Muscle of leg (tissue), 3 donors: ENCODE measurements at regions not wholly inside any gene's neighbourhood (a gene's known extent, or its start where the extent isn't known, plus 50 kb on each side); places are given as distances from the start of the nearest gene placed in this dataset.

Source experiments
- DNase-seq: peaks from one replicate; pipeline ENCODE4 v3.0.0; 2013
- H3K27ac ChIP-seq: one replicate; pipeline ENCODE4 v1.5.1; 2013; ENCODE audit warnings: mild to moderate bottlenecking, low read length, control low read depth
- H3K27me3 ChIP-seq: one replicate; pipeline ENCODE4 v1.6.1; 2013; ENCODE audit warnings: low read length; ENCODE audit not compliant: control insufficient read depth, insufficient read depth
- H3K36me3 ChIP-seq: one replicate; pipeline ENCODE4 v1.6.1; 2013; ENCODE audit warnings: low read length; ENCODE audit not compliant: control insufficient read depth, insufficient read depth
- H3K4me1 ChIP-seq: one replicate; pipeline ENCODE4 v1.6.1; 2013; ENCODE audit warnings: low read length; ENCODE audit not compliant: control insufficient read depth, insufficient read depth
- H3K4me3 ChIP-seq: one replicate; pipeline ENCODE4 v1.5.1; 2013; ENCODE audit warnings: low read length, control low read depth
- H3K9me3 ChIP-seq: replicated peaks from 2 replicates; pipeline ENCODE4 v1.6.1; 2013; ENCODE audit warnings: low read depth, low read length; ENCODE audit not compliant: control insufficient read depth
- WGBS: methylation state at CpG from one replicate; pipeline ENCODE4 v1.1.5; 2013; ENCODE audit warnings: missing lambda C conversion rate; ENCODE audit not compliant: insufficient coverage; 5-methylcytosine and 5-hydroxymethylcytosine counted together

DNA sequence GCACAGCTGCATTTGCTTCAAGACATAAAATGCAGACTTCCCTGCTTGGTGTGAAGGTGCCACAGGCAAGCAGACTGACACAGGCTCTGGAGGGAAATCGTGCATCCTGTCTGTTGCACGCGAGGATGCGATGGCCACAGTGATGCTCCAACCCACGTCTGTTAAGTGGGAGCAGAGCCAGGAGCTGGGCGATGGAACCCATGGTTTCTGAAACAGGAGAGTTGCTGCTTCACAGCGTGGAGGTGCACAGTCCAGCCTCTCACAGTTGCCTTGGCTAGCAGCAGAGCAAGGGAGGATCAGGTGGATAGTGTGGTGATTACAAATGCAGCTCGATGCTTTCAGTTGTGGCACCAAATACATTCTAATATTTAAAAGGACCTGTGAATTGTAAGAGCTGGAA lies 108.8 kb downstream of the TENT4A start:
- WGBS, result 90% methylated on average over 7 of the region's 8 CpGs
- Histone ChIP-seq H3K4me1 (no peaks in the 10 kb centered on the region), H3K27me3 (peaks cover 5% of the 10 kb centered on the region), H3K36me3 (no peaks in the 10 kb centered on the region), H3K4me3 (no peak overlapping the region), H3K27ac (no peak overlapping the region), H3K9me3 (no peaks in the 10 kb centered on the region)
- no peak for DNase-seq

DNA sequence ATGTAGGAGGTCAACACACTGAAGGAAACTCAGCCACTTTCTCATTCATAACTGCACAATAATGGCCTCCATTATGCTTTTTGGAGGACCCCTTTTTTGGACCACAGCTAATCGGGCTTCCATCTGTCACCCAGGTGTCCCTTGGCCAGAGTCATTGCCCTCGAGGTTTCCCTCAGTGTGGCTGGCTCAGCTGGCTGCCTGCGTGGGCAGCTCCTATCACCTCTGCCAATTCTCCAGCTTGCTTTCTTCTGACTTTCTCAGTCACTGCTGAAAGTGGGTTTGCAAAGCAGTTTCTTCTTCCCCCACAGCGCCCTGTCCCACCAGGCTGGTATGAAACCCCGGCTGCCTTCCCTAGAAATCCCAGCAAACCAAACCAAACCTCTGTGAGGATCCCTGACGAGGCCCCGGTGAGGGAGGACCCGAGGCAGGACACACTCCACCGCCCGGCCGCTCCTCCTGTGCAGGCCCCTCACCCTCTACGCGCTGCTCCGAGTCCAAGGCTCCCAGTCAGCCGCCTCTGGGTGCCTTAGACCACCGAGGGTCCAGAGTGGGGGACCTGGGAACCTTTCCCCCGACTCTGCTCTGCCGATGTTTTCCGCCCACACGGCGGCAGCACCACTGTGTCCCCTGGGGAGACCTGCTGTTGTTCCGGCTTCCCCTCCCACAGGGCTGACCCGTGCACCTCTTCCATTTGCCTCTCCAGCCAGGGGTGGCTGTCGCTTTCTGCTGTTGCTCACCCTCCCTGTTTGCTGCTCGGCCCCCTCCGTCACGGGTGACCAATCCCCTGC lies 109.5 kb downstream of the TENT4A start:
- H3K9me3 ChIP-seq, result no peaks in the 10 kb centered on the region
- no peak for DNase-seq
- H3K36me3 ChIP-seq, result no peaks in the 10 kb centered on the region
- WGBS, result 59% methylated on average over 27 of the region's 27 CpGs
- peaks cover 4% of the 10 kb centered on the region for H3K27me3 ChIP-seq
- H3K4me3 ChIP-seq, result no peak overlapping the region
- no peaks in the 10 kb centered on the region for H3K4me1 ChIP-seq
- H3K27ac ChIP-seq, result no peak overlapping the region

DNA sequence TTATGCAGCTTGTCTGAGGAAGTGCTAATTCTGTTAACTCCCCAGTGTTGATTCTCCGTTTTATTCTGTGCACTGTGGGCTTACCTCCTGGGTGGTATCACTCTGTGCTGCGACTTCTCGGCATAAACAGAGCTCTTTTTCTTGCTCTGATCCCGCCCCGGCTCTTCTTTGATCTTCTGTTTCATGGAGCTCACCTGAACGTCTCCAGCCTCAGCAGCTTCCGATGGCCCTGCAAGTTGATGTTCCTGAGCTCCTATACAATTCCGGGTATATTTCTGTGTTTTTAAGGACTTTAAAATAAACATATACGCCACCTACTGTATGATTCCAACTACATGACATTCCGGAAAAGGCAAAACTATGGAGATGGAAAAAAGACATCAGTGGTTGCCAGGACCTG lies 110.8 kb downstream of the TENT4A start:
- 64% methylated on average over 4 of the region's 10 CpGs for WGBS
- Histone ChIP-seq H3K27ac (no peak overlapping the region), H3K4me3 (no peak overlapping the region), H3K27me3 (peaks cover 4% of the 10 kb centered on the region), H3K9me3 (no peaks in the 10 kb centered on the region), H3K4me1 (no peaks in the 10 kb centered on the region), H3K36me3 (no peaks in the 10 kb centered on the region)
- DNase-seq, result no peak

DNA sequence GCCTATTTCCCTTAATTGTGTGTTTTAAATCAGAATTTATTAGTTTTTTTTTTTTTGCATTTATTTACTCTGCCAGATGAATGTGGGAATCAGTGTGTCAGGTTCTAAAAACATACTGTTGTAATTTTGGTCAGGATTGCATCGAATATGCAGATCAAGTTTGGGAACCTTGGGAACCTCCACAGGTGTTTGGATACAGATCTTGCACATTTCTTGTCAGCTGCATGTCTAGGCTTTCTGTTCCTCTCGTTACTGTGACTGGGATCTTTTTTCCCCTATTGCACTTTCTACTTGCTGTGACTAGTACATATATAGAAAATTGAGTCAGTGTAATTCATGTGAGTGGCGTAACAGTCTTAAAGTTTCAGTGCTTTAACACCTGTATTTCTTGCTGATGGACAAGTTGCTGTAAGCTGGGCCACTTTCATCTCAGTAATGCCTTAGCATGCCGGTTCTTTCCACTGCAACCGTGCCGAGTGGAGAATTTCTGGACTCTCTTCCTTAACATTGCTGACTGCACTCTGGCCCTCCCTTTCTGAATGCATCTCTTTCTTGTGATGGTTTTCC lies 112.5 kb downstream of the TENT4A start:
- WGBS, result 68% methylated on average over 5 of the region's 6 CpGs
- H3K9me3 ChIP-seq, result no peaks in the 10 kb centered on the region
- no peak for DNase-seq
- peaks cover 4% of the 10 kb centered on the region for H3K27me3 ChIP-seq
- H3K4me1 ChIP-seq, result no peaks in the 10 kb centered on the region
- H3K4me3 ChIP-seq, result no peak overlapping the region
- H3K36me3 ChIP-seq, result no peaks in the 10 kb centered on the region
- H3K27ac ChIP-seq, result no peak overlapping the region

DNA sequence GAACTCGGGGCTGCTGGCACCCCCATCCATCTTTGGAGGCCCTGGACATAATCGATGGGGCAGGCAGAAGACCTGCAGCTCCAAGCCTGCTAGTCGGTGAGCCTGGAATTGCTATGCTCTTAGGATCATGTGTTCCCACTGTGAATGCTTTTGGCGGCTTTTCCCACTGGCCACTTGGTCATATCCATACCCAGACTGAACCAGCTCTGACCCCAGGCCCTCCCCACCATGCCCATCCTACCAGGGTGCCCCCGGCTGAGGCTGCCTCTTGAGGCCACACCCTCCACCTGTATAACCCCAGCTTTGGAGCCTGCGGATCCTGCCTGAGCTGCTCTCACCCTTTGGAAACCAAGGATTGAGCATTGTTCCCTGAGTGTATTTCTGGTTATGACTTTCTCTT lies 113.5 kb downstream of the TENT4A start:
- no peak for DNase-seq
- WGBS, result 70% methylated on average over 4 of the region's 6 CpGs
- Histone ChIP-seq H3K9me3 (no peaks in the 10 kb centered on the region), H3K36me3 (no peaks in the 10 kb centered on the region), H3K27me3 (peaks cover 4% of the 10 kb centered on the region), H3K27ac (no peak overlapping the region), H3K4me1 (no peaks in the 10 kb centered on the region), H3K4me3 (no peak overlapping the region)

DNA sequence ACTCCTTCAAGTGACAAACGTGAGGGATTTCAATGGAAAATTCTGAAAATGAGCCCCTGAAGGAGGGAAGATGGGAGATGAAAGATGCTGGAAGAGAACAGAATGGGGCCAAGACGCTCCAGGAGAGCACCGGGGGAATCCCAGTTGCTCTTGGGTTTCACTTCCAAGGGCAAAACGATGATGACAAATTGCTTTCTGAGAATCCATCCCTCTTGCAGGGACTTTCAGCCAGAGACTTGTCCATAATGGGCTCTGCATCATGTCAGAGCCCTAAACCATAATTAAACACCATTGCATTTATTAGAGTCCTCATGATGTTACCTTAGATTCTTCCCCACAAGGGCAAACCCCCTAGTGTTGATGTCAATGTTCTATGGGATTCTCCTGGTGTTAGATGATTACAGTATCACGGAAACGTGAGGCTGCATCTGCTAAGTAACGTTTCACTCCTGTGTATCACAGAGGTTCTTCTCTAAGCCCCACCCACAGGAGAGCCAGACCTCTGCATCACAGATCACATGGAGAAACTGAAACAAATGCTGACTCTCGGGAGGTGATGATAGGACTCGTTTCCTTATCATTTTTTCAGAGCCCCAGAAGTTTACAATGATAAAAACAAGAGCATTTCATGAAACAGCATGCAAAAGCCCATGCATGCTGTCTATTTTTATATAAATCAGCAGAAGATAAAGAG lies 114.4 kb downstream of the TENT4A start:
- Histone ChIP-seq H3K27me3 (peaks cover 4% of the 10 kb centered on the region), H3K9me3 (no peaks in the 10 kb centered on the region), H3K36me3 (no peaks in the 10 kb centered on the region), H3K4me3 (no peak overlapping the region), H3K4me1 (no peaks in the 10 kb centered on the region), H3K27ac (no peak overlapping the region)
- WGBS, result 78% methylated on average over 5 of the region's 9 CpGs
- no peak for DNase-seq

DNA sequence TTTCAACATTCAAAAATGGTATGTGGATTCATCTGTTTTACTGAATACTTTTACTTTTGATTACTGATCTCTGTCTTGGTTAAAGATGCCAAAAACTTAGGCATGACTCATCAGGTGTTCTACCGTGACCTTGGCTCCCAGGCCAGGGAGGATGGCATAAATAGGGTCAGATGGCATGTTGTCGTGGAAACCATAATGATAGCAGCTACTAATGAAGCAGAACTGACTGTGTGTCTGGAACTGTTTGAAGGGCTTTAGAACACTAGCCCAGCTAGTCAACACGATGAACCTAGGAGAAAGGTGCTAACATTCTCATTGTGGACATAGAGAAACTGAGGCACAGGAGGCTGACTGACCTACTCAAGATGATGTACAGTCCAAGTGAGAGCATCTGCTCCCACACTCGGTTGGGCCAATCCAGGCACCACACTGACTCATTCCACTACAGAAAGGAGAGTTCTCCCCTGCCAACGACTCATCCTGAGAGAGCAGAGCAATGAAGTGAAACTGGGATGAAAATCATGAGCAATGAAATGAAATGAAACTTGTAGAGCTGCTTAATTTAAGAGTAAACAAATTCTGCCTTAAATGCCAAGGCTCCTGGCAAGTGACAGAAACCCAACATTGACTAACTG lies 116.0 kb downstream of the TENT4A start:
- DNase-seq, result no peak
- no peak overlapping the region for H3K27ac ChIP-seq
- H3K4me3 ChIP-seq, result no peak overlapping the region
- H3K36me3 ChIP-seq, result no peaks in the 10 kb centered on the region
- no peaks in the 10 kb centered on the region for H3K4me1 ChIP-seq
- no peaks in the 10 kb centered on the region for H3K9me3 ChIP-seq
- H3K27me3 ChIP-seq, result peaks cover 4% of the 10 kb centered on the region
- 88% methylated on average over 2 of the region's 5 CpGs for WGBS

DNA sequence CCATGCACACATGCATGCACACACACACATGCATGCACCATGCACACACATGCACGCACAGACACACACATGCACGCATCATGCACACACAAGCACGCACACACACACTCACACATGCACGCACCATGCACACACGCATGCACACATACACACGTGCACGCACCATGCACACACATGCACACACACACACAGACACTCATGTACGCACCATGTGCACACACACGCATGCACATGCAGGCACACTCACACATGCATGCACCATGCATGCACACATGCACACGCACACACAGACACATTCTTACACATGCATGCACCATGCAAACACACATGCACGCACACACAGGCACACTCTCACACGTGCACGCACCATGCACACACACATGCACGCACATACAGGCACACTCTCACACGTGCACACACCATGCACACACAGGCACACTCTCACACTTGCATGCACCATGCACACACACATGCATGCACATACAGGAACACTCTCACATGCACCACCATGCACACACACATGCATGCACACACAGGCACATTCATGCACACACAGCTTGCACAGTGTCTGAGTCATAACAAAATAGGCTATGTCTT lies 117.5 kb downstream of the TENT4A start:
- no peaks in the 10 kb centered on the region for H3K9me3 ChIP-seq
- no peak overlapping the region for H3K4me3 ChIP-seq
- DNase-seq, result no peak
- H3K4me1 ChIP-seq, result no peaks in the 10 kb centered on the region
- 87% methylated on average over 15 of the region's 15 CpGs for WGBS
- H3K36me3 ChIP-seq, result no peaks in the 10 kb centered on the region
- H3K27ac ChIP-seq, result no peak overlapping the region
- H3K27me3 ChIP-seq, result peaks cover 4% of the 10 kb centered on the region

DNA sequence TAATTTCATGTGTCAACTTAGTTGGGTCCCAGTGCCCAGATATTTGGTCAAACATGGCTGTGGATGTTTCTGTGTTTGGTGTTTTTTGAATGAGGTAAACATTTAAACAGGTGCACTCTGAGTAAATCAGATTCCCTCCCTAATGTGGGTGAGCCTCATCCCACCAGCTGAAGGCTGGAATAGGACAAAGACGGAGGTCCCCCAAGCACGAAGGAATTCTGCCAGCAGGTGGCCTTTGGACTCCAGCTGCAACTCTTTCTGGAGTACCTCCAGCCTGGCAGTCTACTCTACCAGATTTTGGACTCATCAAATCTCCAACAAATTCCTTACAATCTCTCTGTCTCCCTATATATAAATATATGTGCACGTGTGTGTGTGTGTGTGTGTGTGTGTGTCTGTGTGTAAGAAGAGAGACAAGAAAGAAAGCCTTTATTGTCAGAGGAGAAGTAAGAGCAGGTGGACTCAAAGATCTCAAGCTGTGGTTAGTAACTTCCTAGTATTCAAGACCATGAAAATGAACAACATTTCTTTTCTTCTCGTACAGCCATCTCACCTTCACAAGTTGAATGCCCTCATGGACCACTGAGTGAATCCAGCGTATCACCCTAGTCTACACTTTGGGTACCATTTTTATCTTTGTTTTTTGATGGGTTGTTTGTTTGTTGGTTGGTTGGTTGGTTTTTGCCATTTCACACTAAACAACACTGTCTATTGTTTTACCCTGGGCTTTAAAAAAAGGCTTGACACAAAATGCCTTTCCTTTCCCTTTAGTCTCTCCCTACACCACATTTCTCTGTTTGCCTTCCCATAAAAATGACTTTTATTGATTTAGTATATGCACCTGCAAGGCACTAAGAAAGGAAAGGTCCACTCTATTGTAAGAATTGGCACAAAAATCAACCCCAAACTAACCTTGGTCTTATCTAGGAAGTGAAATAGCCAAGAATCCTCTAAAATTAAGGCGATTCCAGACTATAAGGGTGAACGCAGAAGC lies 118.7 kb downstream of the TENT4A start:
- 55% methylated on average over 4 of the region's 7 CpGs for WGBS
- Histone ChIP-seq H3K4me3 (no peak overlapping the region), H3K27ac (no peak overlapping the region)

More for the DNA sequence above, 118.7 kb downstream of the TENT4A start:
- Histone ChIP-seq H3K4me1 (no peaks in the 10 kb centered on the region), H3K36me3 (no peaks in the 10 kb centered on the region), H3K27me3 (peaks cover 1% of the 10 kb centered on the region), H3K9me3 (no peaks in the 10 kb centered on the region)
- no peak for DNase-seq
